ENCODE measurements at regions not wholly inside any gene's neighbourhood (a gene's known extent, or its start where the extent isn't known, plus 50 kb on each side); places are given as distances from the start of the nearest gene placed in this dataset.

DNA sequence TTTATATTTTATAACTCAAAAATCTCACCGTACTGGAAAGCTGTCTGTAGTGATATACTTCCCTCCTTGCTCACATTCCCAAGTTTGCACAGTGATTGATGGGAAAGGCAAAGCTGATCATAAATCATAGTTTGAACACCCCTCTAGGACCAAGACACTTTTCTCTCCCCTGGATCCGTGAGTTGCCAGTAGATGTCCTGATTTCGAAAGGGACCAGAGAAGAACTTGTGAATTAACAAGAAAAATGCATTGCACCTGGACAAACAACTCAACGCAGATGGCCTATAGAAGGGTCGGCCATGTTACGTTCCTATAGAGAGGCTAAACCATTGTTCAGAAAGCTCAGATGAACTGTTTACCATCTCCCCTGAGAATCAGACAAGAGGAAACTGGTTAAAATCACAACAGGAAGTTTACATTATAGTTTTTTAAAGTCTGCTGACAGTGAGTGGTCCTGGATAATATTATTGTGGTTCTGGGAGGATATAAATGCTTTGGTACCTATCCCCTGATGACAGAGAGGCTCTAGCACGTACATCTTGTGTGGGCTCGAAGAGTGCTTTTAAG lies 124.0 kb upstream of the SLC45A1 start:
- 78% methylated on average over 8 of the region's 8 CpGs for WGBS
- H3K27ac ChIP-seq: peak overlapping the region; percentile 12 to 53
- DNase-seq (ENCODE audit: low spot score): no peak
- intact Hi-C loops (cut with DNase I): no loop called here
- H3K4me3 ChIP-seq: no peak overlapping the region
- H3K36me3 ChIP-seq: no peaks in the 10 kb centered on the region
- H3K4me1 ChIP-seq (replicated peaks): peaks cover 4% of the 10 kb centered on the region
- no peaks in the 10 kb centered on the region for H3K27me3 ChIP-seq (replicated peaks; ENCODE audit: insufficient read depth)
- no peaks in the 10 kb centered on the region for H3K9me3 ChIP-seq
- TF ChIP-seq POLR2A (IDR thresholded peaks at IDR 0.05): no peak
- TF ChIP-seq, protein P1, sequence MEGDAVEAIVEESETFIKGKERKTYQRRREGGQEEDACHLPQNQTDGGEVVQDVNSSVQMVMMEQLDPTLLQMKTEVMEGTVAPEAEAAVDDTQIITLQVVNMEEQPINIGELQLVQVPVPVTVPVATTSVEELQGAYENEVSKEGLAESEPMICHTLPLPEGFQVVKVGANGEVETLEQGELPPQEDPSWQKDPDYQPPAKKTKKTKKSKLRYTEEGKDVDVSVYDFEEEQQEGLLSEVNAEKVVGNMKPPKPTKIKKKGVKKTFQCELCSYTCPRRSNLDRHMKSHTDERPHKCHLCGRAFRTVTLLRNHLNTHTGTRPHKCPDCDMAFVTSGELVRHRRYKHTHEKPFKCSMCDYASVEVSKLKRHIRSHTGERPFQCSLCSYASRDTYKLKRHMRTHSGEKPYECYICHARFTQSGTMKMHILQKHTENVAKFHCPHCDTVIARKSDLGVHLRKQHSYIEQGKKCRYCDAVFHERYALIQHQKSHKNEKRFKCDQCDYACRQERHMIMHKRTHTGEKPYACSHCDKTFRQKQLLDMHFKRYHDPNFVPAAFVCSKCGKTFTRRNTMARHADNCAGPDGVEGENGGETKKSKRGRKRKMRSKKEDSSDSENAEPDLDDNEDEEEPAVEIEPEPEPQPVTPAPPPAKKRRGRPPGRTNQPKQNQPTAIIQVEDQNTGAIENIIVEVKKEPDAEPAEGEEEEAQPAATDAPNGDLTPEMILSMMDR (IDR thresholded peaks at IDR 0.05): no peak
- TF ChIP-seq POLR2AphosphoS5 (IDR thresholded peaks at IDR 0.05): no peak

DNA sequence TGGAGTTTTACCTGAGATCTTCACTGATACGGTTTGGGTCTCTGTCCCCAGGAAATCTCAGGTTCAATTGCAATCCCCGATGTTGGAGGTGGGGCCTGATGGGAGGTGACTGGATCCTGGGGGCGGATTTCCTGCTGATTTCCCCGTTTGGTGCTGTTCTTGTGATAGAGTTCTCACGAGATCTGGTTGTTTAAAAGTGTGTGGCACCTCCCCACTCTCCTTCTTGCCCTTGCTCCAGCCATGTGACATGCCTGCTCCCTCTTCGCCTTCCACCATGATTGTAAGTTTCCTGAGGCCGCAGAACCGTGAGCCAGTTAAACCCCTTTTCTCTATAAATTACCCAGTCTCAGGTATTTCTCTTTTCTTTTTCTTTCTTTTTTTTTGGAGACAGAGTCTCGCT lies 126.4 kb upstream of the SLC45A1 start:
- TF ChIP-seq POLR2A (IDR thresholded peaks at IDR 0.05) (no peak), POLR2AphosphoS5 (IDR thresholded peaks at IDR 0.05) (no peak)
- TF ChIP-seq, protein P1 (IDR thresholded peaks at IDR 0.05): no peak
- 91% methylated on average over 9 of the region's 9 CpGs for WGBS
- intact Hi-C loops (cut with DNase I): no loop called here
- no peaks in the 10 kb centered on the region for H3K36me3 ChIP-seq
- no peak overlapping the region for H3K27ac ChIP-seq
- H3K9me3 ChIP-seq: no peaks in the 10 kb centered on the region
- H3K4me3 ChIP-seq: no peak overlapping the region
- DNase-seq (ENCODE audit: low spot score): no peak
- H3K27me3 ChIP-seq (replicated peaks; ENCODE audit: insufficient read depth): no peaks in the 10 kb centered on the region
- no peaks in the 10 kb centered on the region for H3K4me1 ChIP-seq (replicated peaks)

DNA sequence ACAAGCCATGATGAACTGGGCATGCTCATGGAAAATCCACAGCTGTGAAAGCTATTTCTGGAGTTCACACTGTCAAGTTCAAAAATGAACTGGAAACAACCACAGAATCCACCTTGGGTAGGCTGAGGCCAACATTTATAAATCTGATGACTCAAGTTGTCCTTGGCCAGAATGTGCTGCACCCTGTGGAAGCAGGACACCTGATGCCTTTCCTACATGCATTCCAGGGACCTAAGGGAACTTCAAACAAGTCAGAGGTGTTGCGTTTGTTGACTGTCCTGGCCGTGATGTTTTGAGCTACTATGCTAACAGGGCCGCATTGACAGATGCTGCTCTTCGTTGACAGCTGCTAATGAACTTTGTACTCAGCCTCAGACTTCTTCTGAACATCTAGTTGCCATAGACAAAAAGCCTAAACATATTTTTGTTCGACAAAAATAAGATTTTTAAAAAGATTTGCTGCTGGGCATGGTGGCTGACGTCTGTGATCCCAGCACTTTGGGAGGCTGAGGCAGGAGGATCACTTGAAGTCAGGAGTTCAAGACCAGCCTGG lies 127.9 kb upstream of the SLC45A1 start:
- peak overlapping the region in 1 of 2 donors; percentile 42 for H3K27ac ChIP-seq
- DNase-seq (ENCODE audit: low spot score): no peak
- H3K4me1 ChIP-seq (replicated peaks): no peaks in the 10 kb centered on the region
- intact Hi-C loops (cut with DNase I): no loop called here
- H3K27me3 ChIP-seq (replicated peaks; ENCODE audit: insufficient read depth): no peaks in the 10 kb centered on the region
- H3K36me3 ChIP-seq: no peaks in the 10 kb centered on the region
- H3K4me3 ChIP-seq: no peak overlapping the region
- WGBS: 75% methylated on average over 6 of the region's 6 CpGs
- TF ChIP-seq POLR2AphosphoS5 (IDR thresholded peaks at IDR 0.05): peak; percentile 82
- TF ChIP-seq POLR2A (IDR thresholded peaks at IDR 0.05): no peak
- H3K9me3 ChIP-seq: no peaks in the 10 kb centered on the region

DNA sequence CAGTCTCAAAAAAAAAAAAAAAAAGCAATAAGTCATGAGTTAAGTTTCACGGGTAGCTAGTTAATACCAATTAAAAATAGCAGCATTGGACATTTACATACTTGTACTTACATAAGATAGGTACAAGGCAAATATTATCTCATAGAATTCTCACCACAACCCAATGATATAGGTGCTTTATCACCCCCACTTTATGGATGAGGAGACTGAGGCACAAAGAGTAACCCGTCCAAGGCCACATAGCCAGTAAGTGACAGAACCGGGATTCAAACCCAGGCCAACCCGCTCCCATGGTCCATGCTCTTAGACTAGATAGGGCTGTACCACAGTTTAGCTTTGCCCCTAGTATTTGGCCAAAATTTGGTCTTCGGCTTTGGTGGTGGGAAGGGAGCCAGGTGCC lies 132.5 kb upstream of the SLC45A1 start:
- H3K4me1 ChIP-seq (replicated peaks): peaks cover 5% of the 10 kb centered on the region
- no peak overlapping the region for H3K27ac ChIP-seq
- DNase-seq (ENCODE audit: low spot score): no peak
- H3K27me3 ChIP-seq (replicated peaks; ENCODE audit: insufficient read depth): no peaks in the 10 kb centered on the region
- H3K4me3 ChIP-seq: no peak overlapping the region
- no peaks in the 10 kb centered on the region for H3K36me3 ChIP-seq
- 85% methylated on average over 5 of the region's 5 CpGs for WGBS
- no peaks in the 10 kb centered on the region for H3K9me3 ChIP-seq
- TF ChIP-seq POLR2AphosphoS5 (IDR thresholded peaks at IDR 0.05) (no peak), POLR2A (IDR thresholded peaks at IDR 0.05) (no peak)
- TF ChIP-seq, protein P1 (IDR thresholded peaks at IDR 0.05): no peak
- intact Hi-C loops (cut with DNase I): no loop called here

DNA sequence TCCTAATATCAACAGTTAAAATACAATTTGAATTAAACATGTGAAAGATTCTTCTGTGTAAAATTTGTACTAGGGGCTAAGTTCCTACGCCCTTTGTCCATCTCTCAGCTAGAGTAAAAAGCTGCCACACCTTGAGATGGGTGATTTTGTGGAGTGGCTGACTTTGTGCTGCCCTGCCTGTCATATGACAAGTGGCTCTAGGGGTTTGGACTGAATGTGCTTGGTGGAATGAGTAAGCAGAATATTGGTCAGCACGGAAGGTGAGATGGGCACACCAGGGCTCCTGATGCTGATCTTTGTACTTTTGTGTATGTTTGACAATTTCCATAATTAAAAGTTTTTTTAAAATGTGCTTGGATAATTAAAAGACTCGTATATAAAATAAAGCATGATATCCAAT lies 133.6 kb upstream of the SLC45A1 start:
- H3K27ac ChIP-seq: no peak overlapping the region
- no peak for DNase-seq (ENCODE audit: low spot score)
- peaks cover 5% of the 10 kb centered on the region for H3K4me1 ChIP-seq (replicated peaks)
- no peaks in the 10 kb centered on the region for H3K27me3 ChIP-seq (replicated peaks; ENCODE audit: insufficient read depth)
- TF ChIP-seq, protein P1 (IDR thresholded peaks at IDR 0.05): no peak
- TF ChIP-seq POLR2AphosphoS5 (IDR thresholded peaks at IDR 0.05): no peak
- TF ChIP-seq POLR2A (IDR thresholded peaks at IDR 0.05): no peak
- intact Hi-C loops (cut with DNase I): no loop called here
- no peaks in the 10 kb centered on the region for H3K9me3 ChIP-seq
- 88% methylated on average over 3 of the region's 3 CpGs for WGBS
- no peak overlapping the region for H3K4me3 ChIP-seq
- no peaks in the 10 kb centered on the region for H3K36me3 ChIP-seq

Data from prostate gland (tissue), 2 donors.